B cell (primary cell): ENCODE measurements at regions not wholly inside any gene's neighbourhood (a gene's known extent, or its start where the extent isn't known, plus 50 kb on each side); places are given as distances from the start of the nearest gene placed in this dataset.

Source experiments
- ATAC-seq: fragments of 200-7000 bp; cut with Tn5 transposase; one replicate; pipeline ENCODE4 v1.10.0; 2021; ENCODE audit warnings: low read depth, mild to moderate bottlenecking, moderate number of reproducible peaks, moderate library complexity
- CTCF ChIA-PET: fragments of 350-600 bp; sonication (Branson Sonifier 250); formaldehyde crosslinking; loops from one replicate; lab custom pipeline; 2021; ENCODE audit warnings: antibody characterized with exemption, inconsistent platforms; lab: Charles Lee
- POLR2A ChIA-PET: fragments of 350-600 bp; sonication (Branson Sonifier 250); formaldehyde crosslinking; loops from one replicate; lab custom pipeline; 2021; ENCODE audit warnings: antibody characterized with exemption; lab: Charles Lee
- DNase-seq: peaks from one replicate; pipeline ENCODE4 v3.0.0; 2013
- H2AFZ ChIP-seq: 2 replicates; pipeline ENCODE4 v1.6.1; 2012; ENCODE audit warnings: mild to moderate bottlenecking, low read depth, low read length; ENCODE audit not compliant: insufficient read depth, poor library complexity, severe bottlenecking
- H3K27ac ChIP-seq, 2 donors: 1 replicate in 1 of 2; 2 replicates in 1 of 2; pipeline ENCODE4 v1.5.1; 2012 to 2013; ENCODE audit warnings: low read length in 2 of 2, mild to moderate bottlenecking in 2 of 2, moderate library complexity in 1 of 2
- H3K27me3 ChIP-seq, 4 experiments: fragments of 200-600 bp in 1 of 4; sonication (generic) in 1 of 4; replicated peaks in 1 of 4; 1 replicate in 2 of 4; 2 replicates in 2 of 4; pipeline versions ENCODE4 v1.6.1 to v1.7.0; 2013 to 2016; ENCODE audit warnings: low read length in 3 of 4, mild to moderate bottlenecking in 2 of 4, mixed read lengths in 1 of 4, moderate library complexity in 1 of 4; ENCODE audit not compliant: insufficient read depth in 4 of 4, control insufficient read depth in 3 of 4; ENCODE audit errors: control extremely low read depth in 1 of 4
- H3K36me3 ChIP-seq, 2 experiments: replicated peaks in 1 of 2; 1 replicate in 1 of 2; 2 replicates in 1 of 2; pipeline versions ENCODE4 v1.6.1 to v1.7.1; 2013; ENCODE audit warnings: low read length in 1 of 2; ENCODE audit not compliant: insufficient read depth in 2 of 2, control insufficient read depth in 1 of 2; ENCODE audit errors: control extremely low read depth in 1 of 2, extremely low read depth in 1 of 2
- H3K4me1 ChIP-seq, 2 donors: fragments of 200-600 bp in 1 of 2; sonication (generic) in 1 of 2; 1 replicate in 1 of 2; 2 replicates in 1 of 2; pipeline versions ENCODE4 v1.5.1 to v1.6.1; 2013 to 2017; ENCODE audit warnings: low read length in 2 of 2; ENCODE audit not compliant: control insufficient read depth in 2 of 2, insufficient read depth in 2 of 2
- H3K4me2 ChIP-seq: replicated peaks from 2 replicates; pipeline ENCODE3; 2012; ENCODE audit warnings: mild to moderate bottlenecking, low read depth, low read length; ENCODE audit not compliant: poor library complexity, severe bottlenecking
- H3K4me3 ChIP-seq, 5 experiments: fragments of 200-600 bp in 1 of 5; sonication (generic) in 1 of 5; 1 replicate in 3 of 5; 2 replicates in 2 of 5; pipeline versions ENCODE4 v1.5.1 to v1.7.0; 2011 to 2016; ENCODE audit warnings: low read length in 4 of 5, mild to moderate bottlenecking in 4 of 5, low read depth in 2 of 5, control low read depth in 1 of 5, moderate library complexity in 1 of 5; ENCODE audit not compliant: insufficient read depth in 1 of 5; ENCODE audit errors: control extremely low read depth in 1 of 5, extremely low read depth in 1 of 5
- H3K79me2 ChIP-seq: fragments of 200-600 bp; sonication (generic); one replicate; pipeline ENCODE4 v1.6.0; 2016; ENCODE audit warnings: low read length; ENCODE audit not compliant: control insufficient read depth, insufficient read depth
- H3K9ac ChIP-seq: fragments of 200-600 bp; sonication (generic); 2 replicates; pipeline ENCODE4 v1.6.1; 2017; ENCODE audit warnings: mild to moderate bottlenecking, low read length, moderate library complexity
- H3K9me3 ChIP-seq, 3 donors: one replicate each; pipeline versions ENCODE4 v1.6.1 to v1.7.1; 2013; ENCODE audit warnings: low read length in 2 of 3; ENCODE audit not compliant: control insufficient read depth in 2 of 3, insufficient read depth in 1 of 3; ENCODE audit errors: control extremely low read depth in 1 of 3
- H4K20me1 ChIP-seq: 2 replicates; pipeline ENCODE4 v1.6.0; 2012; ENCODE audit warnings: mild to moderate bottlenecking, low read length; ENCODE audit not compliant: insufficient read depth, control insufficient read depth, poor library complexity, severe bottlenecking
- H3K27ac Mint-ChIP-seq: one replicate; pipeline ENCODE4 v1.8.0; 2021; ENCODE audit warnings: mixed read lengths
- H3K27me3 Mint-ChIP-seq: one replicate; pipeline ENCODE4 v1.8.0; 2021; ENCODE audit warnings: mixed read lengths
- H3K4me1 Mint-ChIP-seq: one replicate; pipeline ENCODE4 v1.8.0; 2021; ENCODE audit warnings: mixed read lengths
- H3K4me3 Mint-ChIP-seq: one replicate; pipeline ENCODE4 v1.8.0; 2021; ENCODE audit warnings: mixed read lengths
- H3K9me3 Mint-ChIP-seq: one replicate; pipeline ENCODE4 v1.8.0; 2022; ENCODE audit warnings: mixed read lengths; ENCODE audit not compliant: insufficient read depth
- CTCF ChIP-seq: fragments of 200-600 bp; IDR thresholded peaks from one replicate; pipeline ENCODE4 v1.8.0; 2022; ENCODE audit warnings: antibody characterized with exemption, mild to moderate bottlenecking
- EZH2 ChIP-seq: IDR thresholded peaks from 2 replicates; pipeline ENCODE4 v1.6.1; 2012; ENCODE audit warnings: borderline replicate concordance, low read depth, mild to moderate bottlenecking, moderate library complexity, low read length; ENCODE audit not compliant: insufficient read depth, poor library complexity, severe bottlenecking
- WGBS: methylation state at CpG from one replicate; pipeline ENCODE4 v1.1.5; 2013; ENCODE audit warnings: missing lambda C conversion rate; ENCODE audit not compliant: insufficient coverage; 5-methylcytosine and 5-hydroxymethylcytosine counted together
- intact Hi-C: fragments of 100-400 bp; cut with micrococcal nuclease; formaldehyde crosslinking; loops from one replicate; pipeline ENCODE4 v1.10.0; 2022

GRCh38 chr5:8907168-8907868 is 638.6 kb downstream of the SEMA5A start:
- WGBS, result no CpG with 5 or more reads among the region's 8 CpGs
- intact Hi-C loops, result no loop called here
- ChIA-PET CTCF (no interaction called here), POLR2A (no interaction called here)
- H3K4me2 ChIP-seq, result no peak overlapping the region
- no peaks in the 10 kb centered on the region for H3K27me3 Mint-ChIP-seq
- H2AFZ ChIP-seq, result no peak overlapping the region
- DNase-seq, result no peak
- H3K9me3 Mint-ChIP-seq, result no peaks in the 10 kb centered on the region
- no peak for ATAC-seq
- no peak overlapping the region for H3K9ac ChIP-seq
- H3K4me1 ChIP-seq, result no peaks in the 10 kb centered on the region
- no peak overlapping the region for H3K27ac ChIP-seq
- H3K4me3 Mint-ChIP-seq, result no peak overlapping the region
- no peaks in the 10 kb centered on the region for H3K79me2 ChIP-seq
- no peaks in the 10 kb centered on the region for H3K36me3 ChIP-seq
- H3K9me3 ChIP-seq, result no peaks in the 10 kb centered on the region
- no peaks in the 10 kb centered on the region for H3K27me3 ChIP-seq
- H3K4me3 ChIP-seq, result no peak overlapping the region
- H3K27ac Mint-ChIP-seq, result no peak overlapping the region
- no peak for TF ChIP-seq EZH2
- TF ChIP-seq CTCF, result no peak
- no peaks in the 10 kb centered on the region for H3K4me1 Mint-ChIP-seq
- H4K20me1 ChIP-seq, result no peaks in the 10 kb centered on the region

- ChIA-PET CTCF (no interaction called here), POLR2A (no interaction called here)
- WGBS, result 54% methylated on average over 4 of the region's 7 CpGs
- Histone ChIP-seq H2AFZ (no peak overlapping the region), H3K4me3 (no peak overlapping the region), H3K4me2 (no peak overlapping the region), H3K9me3 (no peaks in the 10 kb centered on the region), H3K9ac (no peak overlapping the region), H3K4me1 (no peaks in the 10 kb centered on the region), H3K36me3 (no peaks in the 10 kb centered on the region), H3K79me2 (no peaks in the 10 kb centered on the region), H3K27me3 (no peaks in the 10 kb centered on the region), H3K27ac (no peak overlapping the region), H4K20me1 (no peaks in the 10 kb centered on the region)
- Mint-ChIP-seq H3K4me1 (no peaks in the 10 kb centered on the region), H3K4me3 (no peak overlapping the region), H3K27me3 (no peaks in the 10 kb centered on the region), H3K27ac (no peak overlapping the region), H3K9me3 (no peaks in the 10 kb centered on the region)
- ATAC-seq (no peak), DNase-seq (no peak)
- TF ChIP-seq CTCF (peak; percentile 66), EZH2 (no peak)
- intact Hi-C loops, result no loop called here
Observed at GRCh38 chr5:8908055-8908683, 637.7 kb downstream of the SEMA5A start.
